ENCODE measurements at regions not wholly inside any gene's neighbourhood (a gene's known extent, or its start where the extent isn't known, plus 50 kb on each side); places are given as distances from the start of the nearest gene placed in this dataset.

- DNase-seq (ENCODE audit: low spot score), result no peak
Measured at GRCh38 chr7:112882991-112883390, 92.8 kb upstream of the TMEM168 start.

- DNase-seq (ENCODE audit: low spot score), result no peak
Measured at GRCh38 chr7:112882511-112882910, 92.3 kb upstream of the TMEM168 start.

- no peak for DNase-seq (ENCODE audit: low spot score)
Measured at GRCh38 chr7:112882022-112882421, 91.8 kb upstream of the TMEM168 start.

GRCh38 chr7:112880818-112881418 lies 90.7 kb upstream of the TMEM168 start:
- no peak for DNase-seq (ENCODE audit: low spot score)

- DNase-seq (ENCODE audit: low spot score), result no peak
Measured at GRCh38 chr7:112877691-112878460, 87.7 kb upstream of the TMEM168 start.

DNA sequence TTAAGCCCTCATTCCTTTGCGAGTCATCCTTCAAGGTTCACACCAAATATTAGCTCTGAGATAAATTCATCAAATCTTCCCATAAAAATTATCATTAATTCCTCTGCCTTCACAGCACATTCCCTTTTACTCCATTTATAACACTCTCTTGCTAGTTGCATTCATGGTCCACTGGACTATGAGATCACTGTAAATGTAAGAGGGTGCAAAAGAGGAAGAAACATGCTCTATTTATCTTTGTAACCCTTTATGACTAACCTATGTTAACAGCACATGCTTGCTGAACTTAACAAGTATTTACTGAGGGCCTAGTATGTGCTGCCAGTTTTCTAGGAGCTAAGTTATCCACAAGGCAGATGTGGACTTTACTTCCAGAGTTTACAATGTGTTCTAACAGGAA lies 86.7 kb upstream of the TMEM168 start:
- DNase-seq (ENCODE audit: low spot score), result no peak

GRCh38 chr7:112874909-112875308 lies 84.7 kb upstream of the TMEM168 start:
- DNase-seq (ENCODE audit: low spot score), result no peak

- no peak for DNase-seq (ENCODE audit: low spot score)
Measured at GRCh38 chr7:112873831-112874553, 83.8 kb upstream of the TMEM168 start.

DNA sequence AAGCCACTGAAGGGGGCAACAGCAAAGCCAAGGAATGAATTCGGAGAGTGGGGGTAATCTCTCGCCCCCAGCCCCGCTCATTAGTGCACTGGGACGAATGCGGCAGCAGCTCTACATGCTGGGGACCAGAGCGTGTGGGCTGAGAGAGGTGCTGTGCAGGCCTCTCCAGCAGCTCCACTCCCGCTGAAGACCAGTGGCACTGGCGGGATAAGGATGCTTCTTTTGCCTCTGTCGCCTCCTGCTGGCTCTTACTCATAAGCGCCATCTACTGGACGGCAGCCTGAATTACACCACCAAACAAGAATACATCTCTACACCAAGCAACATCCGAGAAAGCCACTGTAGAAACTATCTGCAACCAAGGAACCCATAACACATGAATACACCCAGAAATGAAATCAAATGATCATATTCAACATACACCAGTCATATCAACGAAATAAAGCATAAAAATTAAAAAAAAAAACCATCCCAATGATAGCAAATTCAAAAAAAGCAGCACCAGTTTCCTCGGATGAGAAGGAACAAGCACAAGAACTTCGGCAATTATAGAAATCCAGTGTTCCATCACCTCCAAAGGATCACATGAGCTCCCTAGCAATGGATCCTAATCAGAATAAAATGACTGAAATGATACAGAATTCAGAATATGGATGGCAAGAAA lies 79.0 kb upstream of the TMEM168 start:
- peak; percentile 26 for DNase-seq (ENCODE audit: low spot score)

DNA sequence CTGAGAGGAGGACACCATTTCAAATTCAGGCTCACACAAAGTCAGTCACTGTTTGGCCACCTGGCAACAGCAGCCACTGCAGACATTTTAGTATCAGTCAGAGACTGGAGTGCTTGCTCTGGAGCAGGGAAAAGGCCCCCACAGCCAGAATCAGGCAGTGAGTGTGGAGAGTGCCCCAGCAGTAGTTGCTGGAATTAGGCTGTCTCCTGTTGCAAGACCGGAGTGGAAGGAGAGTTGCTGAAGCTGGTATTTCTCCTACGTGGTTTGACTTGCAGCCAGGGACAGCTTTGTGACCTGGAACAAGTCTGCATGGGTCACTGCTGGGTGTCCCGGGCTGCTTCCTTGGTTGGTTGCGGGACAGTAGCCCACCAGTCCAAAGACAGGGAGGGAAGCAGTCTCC lies 78.4 kb upstream of the TMEM168 start:
- DNase-seq (ENCODE audit: low spot score), result no peak

DNA sequence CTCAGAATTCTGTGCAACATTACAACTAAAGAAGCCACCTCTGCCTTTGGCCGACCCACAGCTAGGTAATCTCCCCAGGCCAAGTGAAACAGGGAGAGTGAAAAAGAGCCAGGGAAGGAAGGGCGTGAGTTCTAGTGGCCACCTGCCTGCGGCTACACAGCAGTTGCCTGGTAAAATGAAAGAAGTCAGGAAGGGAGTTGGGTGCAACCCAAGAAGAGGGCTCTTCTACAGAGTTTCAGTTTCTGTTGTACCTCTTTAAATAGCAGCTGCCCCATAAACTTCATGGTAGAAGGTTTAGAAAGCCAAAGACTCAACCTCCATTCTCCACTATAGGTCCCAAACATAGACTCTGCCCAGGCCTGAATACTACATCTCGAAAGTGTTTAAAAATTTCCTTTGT lies 76.2 kb upstream of the TMEM168 start:
- DNase-seq (ENCODE audit: low spot score), result no peak

DNA sequence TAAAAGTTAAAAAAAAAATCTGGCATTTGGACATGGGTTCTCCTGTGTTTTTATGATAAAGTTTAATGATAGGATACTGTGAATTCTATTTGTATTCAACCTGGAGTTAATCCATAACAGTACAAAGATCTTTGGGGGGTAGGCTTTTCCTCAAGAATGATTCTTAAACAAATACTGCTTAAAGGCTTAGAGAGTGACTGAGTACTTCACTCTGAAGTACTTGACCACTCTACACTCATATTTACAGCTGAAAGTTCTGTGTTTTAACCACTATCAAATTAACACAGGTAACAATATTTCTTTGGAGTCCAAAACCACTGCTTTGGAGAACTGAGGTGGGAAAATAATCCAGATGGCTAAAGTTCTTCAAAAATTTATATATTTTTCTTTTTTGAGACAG lies 74.2 kb upstream of the TMEM168 start:
- DNase-seq (ENCODE audit: low spot score), result no peak

- no peak for DNase-seq (ENCODE audit: low spot score)
Measured at GRCh38 chr7:112858838-112859237, 68.6 kb upstream of the TMEM168 start.

DNA sequence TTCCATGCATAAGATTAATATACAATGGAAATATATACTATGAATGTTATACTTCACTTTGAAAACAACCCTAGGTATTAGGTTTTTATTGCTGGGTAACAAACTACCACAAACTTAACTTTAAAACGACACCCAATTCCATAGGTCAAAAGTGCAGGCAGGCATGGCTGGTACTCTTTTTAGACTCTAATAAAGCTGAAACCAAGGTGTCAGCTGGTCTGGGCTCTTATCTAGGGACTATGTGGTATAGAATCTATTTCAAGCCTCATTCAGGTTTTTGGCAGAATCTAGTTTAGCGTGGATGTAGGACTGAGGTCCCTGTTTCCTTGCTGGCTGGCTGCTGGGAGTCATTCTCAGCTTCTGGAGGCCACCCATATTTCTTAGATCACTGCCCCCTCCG lies 65.0 kb upstream of the TMEM168 start:
- no peak for DNase-seq (ENCODE audit: low spot score)

- no peak for DNase-seq (ENCODE audit: low spot score)
Measured at GRCh38 chr7:112854169-112854568, 64.0 kb upstream of the TMEM168 start.

GRCh38 chr7:112853422-112853821 lies 63.2 kb upstream of the TMEM168 start:
- DNase-seq (ENCODE audit: low spot score), result no peak

DNA sequence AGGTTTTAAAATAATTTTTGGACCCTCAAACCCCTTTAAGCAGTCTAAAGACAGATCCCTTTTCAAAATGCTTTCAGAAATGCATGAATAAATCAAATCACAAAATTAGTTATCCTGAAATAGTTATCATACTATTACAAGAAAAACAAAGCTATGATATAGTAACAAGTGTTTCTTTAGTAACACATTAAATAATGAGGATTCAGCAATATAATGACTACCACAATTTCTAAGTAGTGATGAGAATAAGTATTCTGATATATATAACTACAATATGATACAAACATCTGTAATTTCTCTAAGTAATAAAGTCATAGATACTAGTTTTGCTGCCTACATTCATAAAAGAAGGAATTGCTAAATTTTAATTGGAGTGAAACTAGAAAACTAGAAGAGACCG lies 53.0 kb upstream of the TMEM168 start:
- no peak for DNase-seq (ENCODE audit: low spot score)

Measured in SK-N-DZ (cell line).